ENCODE measurements at regions not wholly inside any gene's neighbourhood (a gene's known extent, or its start where the extent isn't known, plus 50 kb on each side); places are given as distances from the start of the nearest gene placed in this dataset.

DNA sequence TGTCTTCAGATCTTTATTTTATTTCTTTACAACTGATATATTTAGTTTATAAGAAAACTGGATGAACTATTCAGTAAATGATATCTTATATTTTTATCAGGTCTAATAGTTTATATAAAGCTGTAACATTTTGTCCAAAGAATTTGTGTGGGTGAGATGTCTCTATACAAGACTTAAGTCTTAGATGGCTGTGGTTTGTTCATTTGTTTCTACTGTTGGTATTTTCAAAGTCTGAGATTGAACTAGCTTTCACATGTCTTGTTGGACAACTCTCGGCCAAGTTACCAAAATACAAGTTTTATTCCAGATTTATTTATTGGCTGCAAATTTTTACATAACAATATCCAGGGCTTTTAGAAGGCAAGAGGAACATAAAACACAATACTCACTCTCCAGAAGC lies 286.0 kb downstream of the NR2F1-AS1 start:
- TF ChIP-seq, protein P1, sequence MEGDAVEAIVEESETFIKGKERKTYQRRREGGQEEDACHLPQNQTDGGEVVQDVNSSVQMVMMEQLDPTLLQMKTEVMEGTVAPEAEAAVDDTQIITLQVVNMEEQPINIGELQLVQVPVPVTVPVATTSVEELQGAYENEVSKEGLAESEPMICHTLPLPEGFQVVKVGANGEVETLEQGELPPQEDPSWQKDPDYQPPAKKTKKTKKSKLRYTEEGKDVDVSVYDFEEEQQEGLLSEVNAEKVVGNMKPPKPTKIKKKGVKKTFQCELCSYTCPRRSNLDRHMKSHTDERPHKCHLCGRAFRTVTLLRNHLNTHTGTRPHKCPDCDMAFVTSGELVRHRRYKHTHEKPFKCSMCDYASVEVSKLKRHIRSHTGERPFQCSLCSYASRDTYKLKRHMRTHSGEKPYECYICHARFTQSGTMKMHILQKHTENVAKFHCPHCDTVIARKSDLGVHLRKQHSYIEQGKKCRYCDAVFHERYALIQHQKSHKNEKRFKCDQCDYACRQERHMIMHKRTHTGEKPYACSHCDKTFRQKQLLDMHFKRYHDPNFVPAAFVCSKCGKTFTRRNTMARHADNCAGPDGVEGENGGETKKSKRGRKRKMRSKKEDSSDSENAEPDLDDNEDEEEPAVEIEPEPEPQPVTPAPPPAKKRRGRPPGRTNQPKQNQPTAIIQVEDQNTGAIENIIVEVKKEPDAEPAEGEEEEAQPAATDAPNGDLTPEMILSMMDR (IDR thresholded peaks at IDR 0.05; ENCODE audit: extremely low read depth in 1 of 2, insufficient read depth in 1 of 2, low read depth in 1 of 2, low read length in 2 of 2): no peak
- TF ChIP-seq, protein P2, sequence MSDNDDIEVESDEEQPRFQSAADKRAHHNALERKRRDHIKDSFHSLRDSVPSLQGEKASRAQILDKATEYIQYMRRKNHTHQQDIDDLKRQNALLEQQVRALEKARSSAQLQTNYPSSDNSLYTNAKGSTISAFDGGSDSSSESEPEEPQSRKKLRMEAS (IDR thresholded peaks at IDR 0.05; ENCODE audit: insufficient read depth, insufficient read length): no peak
- no peak for TF ChIP-seq EZH2 (IDR thresholded peaks at IDR 0.05; ENCODE audit: borderline replicate concordance, low read depth, low read length, severe bottlenecking)
- Histone ChIP-seq H3K9me3 (replicated peaks; ENCODE audit: control insufficient read depth, insufficient read depth, low read length) (no peaks in the 10 kb centered on the region), H3K9ac (replicated peaks; ENCODE audit: extremely low read depth, insufficient read depth, low read length) (no peak overlapping the region), H2AFZ (ENCODE audit: low read depth, low read length) (no peak overlapping the region), H3K4me3 (replicated peaks in 1 of 3; ENCODE audit: insufficient read depth in 1 of 3, low read depth in 1 of 3, low read length in 3 of 3) (no peak overlapping the region), H3K9me1 (replicated peaks; ENCODE audit: control insufficient read depth, extremely low read depth, insufficient read depth, low read length) (no peaks in the 10 kb centered on the region), H3K27ac (ENCODE audit: insufficient read depth, low read depth, low read length) (no peak overlapping the region), H3K36me3 (ENCODE audit: control insufficient read depth in 2 of 2, extremely low read depth in 1 of 2, insufficient read depth in 2 of 2, low read length in 2 of 2) (no peaks in the 10 kb centered on the region), H3K4me2 (ENCODE audit: insufficient read depth, low read length) (no peak overlapping the region), H3K27me3 (ENCODE audit: control insufficient read depth in 2 of 2, insufficient read depth in 2 of 2, low read length in 2 of 2) (no peaks in the 10 kb centered on the region), H4K20me1 (replicated peaks; ENCODE audit: control insufficient read depth, extremely low read depth, insufficient read depth, low read length) (no peaks in the 10 kb centered on the region), H3K4me1 (ENCODE audit: control insufficient read depth, extremely low read depth, insufficient read depth, low read length) (no peaks in the 10 kb centered on the region), H3K79me2 (ENCODE audit: control insufficient read depth, insufficient read depth, low read length) (no peaks in the 10 kb centered on the region)
- CTCF ChIA-PET: no interaction called here
- POLR2A ChIA-PET: no interaction called here
- no peak for FAIRE-seq
- DNase-seq (ENCODE audit: low read depth, low spot score): no peak
- no TSS peak for BruUV-seq (replicated peaks)
- intact Hi-C loops (cut with micrococcal nuclease) (no loop called here), dilution Hi-C loops (cut with MboI; ENCODE audit: extremely low pct_ligation_motif_present, low sequenced_read_pairs) (no loop called here)

DNA sequence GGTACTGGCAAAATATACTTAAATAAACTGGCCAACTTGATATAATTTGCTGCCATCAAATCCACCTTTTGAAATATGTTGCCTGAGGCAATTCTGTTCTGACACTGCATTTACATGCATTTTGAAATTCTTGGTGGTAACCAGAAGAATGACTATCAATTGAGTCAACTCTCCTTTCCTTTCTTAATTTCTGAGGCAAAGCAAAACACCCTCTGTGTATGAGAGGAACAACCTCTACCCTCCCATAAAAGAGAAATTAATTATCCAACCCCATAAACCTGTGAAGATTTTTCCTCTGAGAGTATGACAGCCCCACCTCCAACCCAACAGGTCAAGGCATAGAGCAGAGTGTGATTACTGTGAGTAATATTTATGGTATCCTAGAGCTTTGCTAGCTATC lies 286.8 kb downstream of the NR2F1-AS1 start:
- H4K20me1 ChIP-seq (replicated peaks; ENCODE audit: control insufficient read depth, extremely low read depth, insufficient read depth, low read length): no peaks in the 10 kb centered on the region
- FAIRE-seq (no peak), DNase-seq (ENCODE audit: low read depth, low spot score) (no peak)
- ChIA-PET CTCF (no interaction called here), POLR2A (no interaction called here)
- H3K4me3 ChIP-seq (replicated peaks in 1 of 3; ENCODE audit: insufficient read depth in 1 of 3, low read depth in 1 of 3, low read length in 3 of 3): no peak overlapping the region
- no peaks in the 10 kb centered on the region for H3K36me3 ChIP-seq (ENCODE audit: control insufficient read depth in 2 of 2, extremely low read depth in 1 of 2, insufficient read depth in 2 of 2, low read length in 2 of 2)
- BruUV-seq (replicated peaks): no TSS peak
- dilution Hi-C loops (cut with MboI; ENCODE audit: extremely low pct_ligation_motif_present, low sequenced_read_pairs) (no loop called here), intact Hi-C loops (cut with micrococcal nuclease) (no loop called here)
- TF ChIP-seq MYC (IDR thresholded peaks at IDR 0.05; ENCODE audit: low read depth, low read length) (no peak), POLR2A (IDR thresholded peaks at IDR 0.05; ENCODE audit: low read depth, low read length) (no peak), JUN (IDR thresholded peaks at IDR 0.05; ENCODE audit: borderline replicate concordance, insufficient read depth, insufficient read length, low read depth) (no peak), EZH2 (IDR thresholded peaks at IDR 0.05; ENCODE audit: borderline replicate concordance, low read depth, low read length, severe bottlenecking) (no peak), POLR2AphosphoS5 (IDR thresholded peaks at IDR 0.05; ENCODE audit: insufficient read depth, low read depth, low read length) (no peak), GATA2 (IDR thresholded peaks at IDR 0.05; ENCODE audit: insufficient read depth, insufficient read length, low read depth, low read length) (no peak), FOS (IDR thresholded peaks at IDR 0.05; ENCODE audit: borderline replicate concordance, insufficient read depth, low read length) (no peak)
- TF ChIP-seq, protein P2 (IDR thresholded peaks at IDR 0.05; ENCODE audit: insufficient read depth, insufficient read length): no peak
- TF ChIP-seq, protein P1 (IDR thresholded peaks at IDR 0.05; ENCODE audit: extremely low read depth in 1 of 2, insufficient read depth in 1 of 2, low read depth in 1 of 2, low read length in 2 of 2): no peak
- no peak overlapping the region for H3K4me2 ChIP-seq (ENCODE audit: insufficient read depth, low read length)
- H3K9me1 ChIP-seq (replicated peaks; ENCODE audit: control insufficient read depth, extremely low read depth, insufficient read depth, low read length): no peaks in the 10 kb centered on the region
- H3K9ac ChIP-seq (replicated peaks; ENCODE audit: extremely low read depth, insufficient read depth, low read length): no peak overlapping the region
- H3K4me1 ChIP-seq (ENCODE audit: control insufficient read depth, extremely low read depth, insufficient read depth, low read length): no peaks in the 10 kb centered on the region
- no peak overlapping the region for H2AFZ ChIP-seq (ENCODE audit: low read depth, low read length)
- H3K27ac ChIP-seq (ENCODE audit: insufficient read depth, low read depth, low read length): no peak overlapping the region
- H3K9me3 ChIP-seq (replicated peaks; ENCODE audit: control insufficient read depth, insufficient read depth, low read length): no peaks in the 10 kb centered on the region
- no peaks in the 10 kb centered on the region for H3K27me3 ChIP-seq (ENCODE audit: control insufficient read depth in 2 of 2, insufficient read depth in 2 of 2, low read length in 2 of 2)
- no peaks in the 10 kb centered on the region for H3K79me2 ChIP-seq (ENCODE audit: control insufficient read depth, insufficient read depth, low read length)

Measured in endothelial cell of umbilical vein (primary cell).